ENCODE measurements at regions not wholly inside any gene's neighbourhood (a gene's known extent, or its start where the extent isn't known, plus 50 kb on each side); places are given as distances from the start of the nearest gene placed in this dataset.

DNA sequence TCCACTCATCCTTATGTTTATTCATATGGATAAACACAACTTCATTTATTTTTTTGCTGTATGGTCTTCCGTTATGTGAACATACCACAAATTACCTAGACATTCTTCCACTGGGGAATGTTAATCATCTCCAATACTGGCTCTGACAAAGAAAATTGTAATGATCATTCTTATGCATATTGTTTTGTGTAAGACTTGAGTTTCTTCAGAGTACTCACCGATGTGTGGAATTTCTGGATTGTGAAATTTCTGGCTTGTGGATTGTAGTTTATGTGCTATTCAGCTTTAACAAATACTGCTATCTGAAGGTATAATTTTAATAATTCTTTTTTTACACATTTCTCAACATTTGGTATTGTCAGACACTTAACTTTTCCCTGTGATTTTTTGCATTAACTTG, 212.2 kb upstream of the THUMPD2 start:
- intact Hi-C loops (cut with micrococcal nuclease; ENCODE audit: unreplicated experiment), result no loop called here
- H3K4me1 ChIP-seq (replicated peaks; ENCODE audit: insufficient read depth), result 0 out of 2 replicates have a peak, but pooled peaks cover 2% of the 10 kb centered on the region

DNA sequence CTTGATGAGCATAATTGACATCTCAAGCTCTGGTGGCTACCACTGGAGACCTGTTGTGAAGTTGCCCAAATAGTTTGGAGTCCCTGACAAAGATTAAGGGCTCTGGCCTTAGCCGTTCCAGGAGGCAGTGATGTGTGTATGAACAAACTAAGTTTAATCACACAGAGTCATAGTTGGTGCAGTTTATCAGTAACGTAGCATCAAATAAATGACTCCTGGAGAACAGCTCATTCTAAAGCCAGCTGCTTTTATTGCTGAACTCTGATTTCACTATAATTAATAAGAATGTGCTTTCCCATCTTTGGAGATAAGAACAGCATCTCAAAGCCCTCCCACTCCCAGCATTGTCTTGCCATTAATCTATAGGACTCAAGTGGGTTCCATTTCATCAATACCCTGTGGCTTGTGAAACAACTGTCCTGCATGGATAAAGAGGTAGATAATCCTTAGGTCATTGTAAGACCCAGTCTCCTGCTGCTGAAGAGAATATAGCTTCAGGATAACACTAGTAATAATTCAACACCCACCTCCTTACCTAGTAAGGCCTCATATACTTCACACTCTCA, 211.4 kb upstream of the THUMPD2 start:
- Histone ChIP-seq H3K4me2 (no peak overlapping the region), H3K27ac (no peak overlapping the region), H3K9me2 (ENCODE audit: insufficient read depth) (no peaks in the 10 kb centered on the region; the same call in 1 of the 2 replicates), H3K9me3 (ENCODE audit: insufficient read depth, low read depth) (no peaks in the 10 kb centered on the region), H3K27me3 (ENCODE audit: insufficient read depth, low read depth) (no peaks in the 10 kb centered on the region), H2AFZ (no peak overlapping the region), H3K79me2 (ENCODE audit: low read depth) (no peaks in the 10 kb centered on the region), H3K4me1 (replicated peaks; ENCODE audit: insufficient read depth) (no peaks in the 10 kb centered on the region), H3K36me3 (ENCODE audit: low read depth) (no peaks in the 10 kb centered on the region), H3F3A (ENCODE audit: insufficient read depth, low read depth) (no peaks in the 10 kb centered on the region), H3K4me3 (no peak overlapping the region), H4K20me1 (ENCODE audit: insufficient read depth) (no peaks in the 10 kb centered on the region)
- TF ChIP-seq, protein P1, sequence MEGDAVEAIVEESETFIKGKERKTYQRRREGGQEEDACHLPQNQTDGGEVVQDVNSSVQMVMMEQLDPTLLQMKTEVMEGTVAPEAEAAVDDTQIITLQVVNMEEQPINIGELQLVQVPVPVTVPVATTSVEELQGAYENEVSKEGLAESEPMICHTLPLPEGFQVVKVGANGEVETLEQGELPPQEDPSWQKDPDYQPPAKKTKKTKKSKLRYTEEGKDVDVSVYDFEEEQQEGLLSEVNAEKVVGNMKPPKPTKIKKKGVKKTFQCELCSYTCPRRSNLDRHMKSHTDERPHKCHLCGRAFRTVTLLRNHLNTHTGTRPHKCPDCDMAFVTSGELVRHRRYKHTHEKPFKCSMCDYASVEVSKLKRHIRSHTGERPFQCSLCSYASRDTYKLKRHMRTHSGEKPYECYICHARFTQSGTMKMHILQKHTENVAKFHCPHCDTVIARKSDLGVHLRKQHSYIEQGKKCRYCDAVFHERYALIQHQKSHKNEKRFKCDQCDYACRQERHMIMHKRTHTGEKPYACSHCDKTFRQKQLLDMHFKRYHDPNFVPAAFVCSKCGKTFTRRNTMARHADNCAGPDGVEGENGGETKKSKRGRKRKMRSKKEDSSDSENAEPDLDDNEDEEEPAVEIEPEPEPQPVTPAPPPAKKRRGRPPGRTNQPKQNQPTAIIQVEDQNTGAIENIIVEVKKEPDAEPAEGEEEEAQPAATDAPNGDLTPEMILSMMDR (conservative IDR thresholded peaks at IDR 0.05), result no peak
- TF ChIP-seq EZH2 (IDR thresholded peaks at IDR 0.05; ENCODE audit: low read depth), result no peak
- ChIA-PET POLR2A (ENCODE audit: unreplicated experiment) (no interaction called here), CTCF (no interaction called here)
- DNase-seq, result no peak
- intact Hi-C loops (cut with micrococcal nuclease; ENCODE audit: unreplicated experiment), result no loop called here
- no TSS peak for BruUV-seq (replicated peaks)

More for the DNA sequence above, 212.2 kb upstream of the THUMPD2 start:
- Histone ChIP-seq H2AFZ (no peak overlapping the region), H3K4me3 (no peak overlapping the region), H3K27me3 (ENCODE audit: insufficient read depth, low read depth) (no peaks in the 10 kb centered on the region), H3K9me2 (ENCODE audit: insufficient read depth) (no peaks in the 10 kb centered on the region; the same call in 1 of the 2 replicates), H4K20me1 (ENCODE audit: insufficient read depth) (no peaks in the 10 kb centered on the region), H3K27ac (no peak overlapping the region), H3F3A (ENCODE audit: insufficient read depth, low read depth) (no peaks in the 10 kb centered on the region), H3K4me2 (no peak overlapping the region), H3K79me2 (ENCODE audit: low read depth) (no peaks in the 10 kb centered on the region), H3K36me3 (ENCODE audit: low read depth) (no peaks in the 10 kb centered on the region), H3K9me3 (ENCODE audit: insufficient read depth, low read depth) (no peaks in the 10 kb centered on the region)
- ChIA-PET CTCF (no interaction called here), POLR2A (ENCODE audit: unreplicated experiment) (no interaction called here)
- DNase-seq, result no peak
- TF ChIP-seq, protein P1 (conservative IDR thresholded peaks at IDR 0.05), result no peak
- TF ChIP-seq EZH2 (IDR thresholded peaks at IDR 0.05; ENCODE audit: low read depth), result no peak
- no TSS peak for BruUV-seq (replicated peaks)

DNA sequence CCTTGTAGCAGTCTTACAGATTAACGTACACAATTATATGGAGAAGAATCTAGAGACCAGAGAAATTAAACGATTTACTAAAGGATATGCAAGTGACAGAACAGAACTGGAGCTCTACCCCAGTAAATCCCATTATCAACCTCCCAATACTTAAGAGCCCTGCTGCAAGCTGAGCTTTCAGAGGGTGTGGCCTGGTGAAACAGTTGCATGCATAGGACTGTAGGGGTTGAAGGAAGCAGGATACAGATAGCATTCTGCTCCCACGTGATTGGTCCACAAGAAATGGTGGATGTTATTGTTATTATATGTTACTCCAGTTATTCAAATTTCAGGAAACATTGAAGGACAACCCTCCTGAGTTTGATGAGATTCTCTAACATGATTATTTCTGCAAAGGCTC, 210.8 kb upstream of the THUMPD2 start:
- CTCF ChIA-PET, result no interaction called here
- POLR2A ChIA-PET (ENCODE audit: unreplicated experiment), result no interaction called here

More for the DNA sequence above, 210.8 kb upstream of the THUMPD2 start:
- intact Hi-C loops (cut with micrococcal nuclease; ENCODE audit: unreplicated experiment), result no loop called here
- H3F3A ChIP-seq (ENCODE audit: insufficient read depth, low read depth), result no peaks in the 10 kb centered on the region
- H3K9me3 ChIP-seq (ENCODE audit: insufficient read depth, low read depth), result no peaks in the 10 kb centered on the region
- H3K79me2 ChIP-seq (ENCODE audit: low read depth), result no peaks in the 10 kb centered on the region
- DNase-seq, result no peak
- no peak overlapping the region for H3K27ac ChIP-seq
- H3K36me3 ChIP-seq (ENCODE audit: low read depth), result no peaks in the 10 kb centered on the region
- H3K4me3 ChIP-seq, result no peak overlapping the region
- H3K4me2 ChIP-seq, result no peak overlapping the region
- H2AFZ ChIP-seq, result no peak overlapping the region
- no peaks in the 10 kb centered on the region for H3K4me1 ChIP-seq (replicated peaks; ENCODE audit: insufficient read depth)
- H3K27me3 ChIP-seq (ENCODE audit: insufficient read depth, low read depth), result no peaks in the 10 kb centered on the region
- no peaks in the 10 kb centered on the region for H4K20me1 ChIP-seq (ENCODE audit: insufficient read depth)
- TF ChIP-seq, protein P1 (conservative IDR thresholded peaks at IDR 0.05), result no peak
- TF ChIP-seq EZH2 (IDR thresholded peaks at IDR 0.05; ENCODE audit: low read depth), result no peak
- no peaks in the 10 kb centered on the region; the same call in 1 of the 2 replicates for H3K9me2 ChIP-seq (ENCODE audit: insufficient read depth)
- BruUV-seq (replicated peaks), result no TSS peak
